GM12891 (cell line): ENCODE measurements at regions not wholly inside any gene's neighbourhood (a gene's known extent, or its start where the extent isn't known, plus 50 kb on each side); places are given as distances from the start of the nearest gene placed in this dataset.

Source experiments
- PAX5 ChIP-seq: IDR thresholded peaks from 2 replicates; pipeline ENCODE4 v1.6.1; 2011; ENCODE audit warnings: low read length, moderate library complexity, mild to moderate bottlenecking; ENCODE audit not compliant: insufficient read depth, severe bottlenecking
- POLR2A ChIP-seq: IDR thresholded peaks from 2 replicates; pipeline ENCODE4 v1.6.1; 2011; ENCODE audit warnings: low read depth, low read length, control low read depth
- POLR2AphosphoS5 ChIP-seq: IDR thresholded peaks from 2 replicates; pipeline ENCODE4 v1.6.1; 2011; ENCODE audit warnings: low read depth, low read length, control low read depth

GRCh38 chr7:13027321-13027720 is 339.9 kb downstream of the ARL4A start:
- TF ChIP-seq PAX5 (no peak), POLR2AphosphoS5 (no peak), POLR2A (no peak)
